ENCODE measurements at regions not wholly inside any gene's neighbourhood (a gene's known extent, or its start where the extent isn't known, plus 50 kb on each side); places are given as distances from the start of the nearest gene placed in this dataset.

GRCh38 chr18:27856820-27857219 is 320.1 kb downstream of the CDH2 start:
- TF ChIP-seq CTCF (IDR thresholded peaks at IDR 0.05), result no peak
- TF ChIP-seq REST (IDR thresholded peaks at IDR 0.05; ENCODE audit: insufficient read depth in 1 of 2, low read depth in 2 of 2, low read length in 1 of 2), result no peak
- no peak for TF ChIP-seq TCF7L2 (IDR thresholded peaks at IDR 0.05; ENCODE audit: low read depth, low read length)
- no peak for TF ChIP-seq POLR2AphosphoS5 (IDR thresholded peaks at IDR 0.05; ENCODE audit: low read depth, low read length)

Measured in Panc1 (cell line).